ENCODE measurements at regions not wholly inside any gene's neighbourhood (a gene's known extent, or its start where the extent isn't known, plus 50 kb on each side); places are given as distances from the start of the nearest gene placed in this dataset.

DNA sequence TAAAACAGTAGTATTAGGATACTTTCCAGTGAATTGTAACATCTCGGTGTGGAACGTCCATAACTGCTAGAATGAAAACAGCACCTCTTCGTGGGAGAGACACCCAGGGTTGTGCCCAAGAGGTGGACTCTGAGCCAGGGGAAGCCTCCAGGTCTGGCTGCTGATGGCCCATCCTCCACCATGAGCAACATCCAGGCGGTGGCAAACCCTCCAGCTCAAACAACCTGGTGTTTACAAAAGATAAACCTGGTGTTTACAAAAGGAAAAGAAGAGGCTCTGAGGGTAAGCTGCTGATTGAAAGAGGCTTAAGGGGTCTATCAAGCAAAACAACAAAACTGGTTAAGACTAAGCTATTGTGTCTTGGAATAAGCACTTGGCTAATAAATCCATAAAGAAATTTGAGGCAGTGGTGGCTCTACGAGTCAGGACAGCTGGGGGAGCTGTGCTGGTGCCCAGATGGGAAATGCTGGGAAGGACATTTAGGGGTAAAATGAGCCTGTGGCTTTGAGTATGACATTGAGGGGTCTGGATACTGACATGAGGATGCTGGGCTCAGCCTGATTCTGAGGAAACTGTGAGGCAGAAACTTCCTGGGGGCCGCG lies 909.0 kb downstream of the BRD1 start (continued):
- TF ChIP-seq, protein P1, sequence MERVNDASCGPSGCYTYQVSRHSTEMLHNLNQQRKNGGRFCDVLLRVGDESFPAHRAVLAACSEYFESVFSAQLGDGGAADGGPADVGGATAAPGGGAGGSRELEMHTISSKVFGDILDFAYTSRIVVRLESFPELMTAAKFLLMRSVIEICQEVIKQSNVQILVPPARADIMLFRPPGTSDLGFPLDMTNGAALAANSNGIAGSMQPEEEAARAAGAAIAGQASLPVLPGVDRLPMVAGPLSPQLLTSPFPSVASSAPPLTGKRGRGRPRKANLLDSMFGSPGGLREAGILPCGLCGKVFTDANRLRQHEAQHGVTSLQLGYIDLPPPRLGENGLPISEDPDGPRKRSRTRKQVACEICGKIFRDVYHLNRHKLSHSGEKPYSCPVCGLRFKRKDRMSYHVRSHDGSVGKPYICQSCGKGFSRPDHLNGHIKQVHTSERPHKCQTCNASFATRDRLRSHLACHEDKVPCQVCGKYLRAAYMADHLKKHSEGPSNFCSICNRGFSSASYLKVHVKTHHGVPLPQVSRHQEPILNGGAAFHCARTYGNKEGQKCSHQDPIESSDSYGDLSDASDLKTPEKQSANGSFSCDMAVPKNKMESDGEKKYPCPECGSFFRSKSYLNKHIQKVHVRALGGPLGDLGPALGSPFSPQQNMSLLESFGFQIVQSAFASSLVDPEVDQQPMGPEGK (CRISPR knock-in tag; IDR thresholded peaks at IDR 0.05): peak; percentile 33; the same call in 1 of the 2 replicates
- TF ChIP-seq HMG20A (CRISPR knock-in tag; IDR thresholded peaks at IDR 0.05; ENCODE audit: borderline replicate concordance) (peak; percentile 59; the same call in 1 of the 2 replicates), THAP11 (CRISPR knock-in tag; IDR thresholded peaks at IDR 0.05) (peak; percentile 55; the same call in 1 of the 2 replicates), ZNF878 (CRISPR knock-in tag; IDR thresholded peaks at IDR 0.05) (peak; percentile 82; the same call in 1 of the 2 replicates), RXRB (CRISPR knock-in tag; IDR thresholded peaks at IDR 0.05; ENCODE audit: borderline replicate concordance) (peak; percentile 66), GATAD1 (CRISPR knock-in tag; IDR thresholded peaks at IDR 0.05) (peak; percentile 12; the same call in 1 of the 2 replicates), ZNF546 (CRISPR knock-in tag; conservative IDR thresholded peaks at IDR 0.05) (no peak), ZNF792 (CRISPR knock-in tag; IDR thresholded peaks at IDR 0.05) (peak; percentile 58; the same call in 1 of the 2 replicates), HES4 (CRISPR knock-in tag; IDR thresholded peaks at IDR 0.05; ENCODE audit: borderline replicate concordance) (no peak)
- TF ChIP-seq, protein P2, sequence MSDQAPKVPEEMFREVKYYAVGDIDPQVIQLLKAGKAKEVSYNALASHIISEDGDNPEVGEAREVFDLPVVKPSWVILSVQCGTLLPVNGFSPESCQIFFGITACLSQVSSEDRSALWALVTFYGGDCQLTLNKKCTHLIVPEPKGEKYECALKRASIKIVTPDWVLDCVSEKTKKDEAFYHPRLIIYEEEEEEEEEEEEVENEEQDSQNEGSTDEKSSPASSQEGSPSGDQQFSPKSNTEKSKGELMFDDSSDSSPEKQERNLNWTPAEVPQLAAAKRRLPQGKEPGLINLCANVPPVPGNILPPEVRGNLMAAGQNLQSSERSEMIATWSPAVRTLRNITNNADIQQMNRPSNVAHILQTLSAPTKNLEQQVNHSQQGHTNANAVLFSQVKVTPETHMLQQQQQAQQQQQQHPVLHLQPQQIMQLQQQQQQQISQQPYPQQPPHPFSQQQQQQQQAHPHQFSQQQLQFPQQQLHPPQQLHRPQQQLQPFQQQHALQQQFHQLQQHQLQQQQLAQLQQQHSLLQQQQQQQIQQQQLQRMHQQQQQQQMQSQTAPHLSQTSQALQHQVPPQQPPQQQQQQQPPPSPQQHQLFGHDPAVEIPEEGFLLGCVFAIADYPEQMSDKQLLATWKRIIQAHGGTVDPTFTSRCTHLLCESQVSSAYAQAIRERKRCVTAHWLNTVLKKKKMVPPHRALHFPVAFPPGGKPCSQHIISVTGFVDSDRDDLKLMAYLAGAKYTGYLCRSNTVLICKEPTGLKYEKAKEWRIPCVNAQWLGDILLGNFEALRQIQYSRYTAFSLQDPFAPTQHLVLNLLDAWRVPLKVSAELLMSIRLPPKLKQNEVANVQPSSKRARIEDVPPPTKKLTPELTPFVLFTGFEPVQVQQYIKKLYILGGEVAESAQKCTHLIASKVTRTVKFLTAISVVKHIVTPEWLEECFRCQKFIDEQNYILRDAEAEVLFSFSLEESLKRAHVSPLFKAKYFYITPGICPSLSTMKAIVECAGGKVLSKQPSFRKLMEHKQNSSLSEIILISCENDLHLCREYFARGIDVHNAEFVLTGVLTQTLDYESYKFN (CRISPR knock-in tag; conservative IDR thresholded peaks at IDR 0.05): peak; percentile 97
- TF ChIP-seq, protein P3, sequence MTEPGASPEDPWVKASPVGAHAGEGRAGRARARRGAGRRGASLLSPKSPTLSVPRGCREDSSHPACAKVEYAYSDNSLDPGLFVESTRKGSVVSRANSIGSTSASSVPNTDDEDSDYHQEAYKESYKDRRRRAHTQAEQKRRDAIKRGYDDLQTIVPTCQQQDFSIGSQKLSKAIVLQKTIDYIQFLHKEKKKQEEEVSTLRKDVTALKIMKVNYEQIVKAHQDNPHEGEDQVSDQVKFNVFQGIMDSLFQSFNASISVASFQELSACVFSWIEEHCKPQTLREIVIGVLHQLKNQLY (CRISPR knock-in tag; IDR thresholded peaks at IDR 0.05): peak; percentile 70
- TF ChIP-seq, protein P4, sequence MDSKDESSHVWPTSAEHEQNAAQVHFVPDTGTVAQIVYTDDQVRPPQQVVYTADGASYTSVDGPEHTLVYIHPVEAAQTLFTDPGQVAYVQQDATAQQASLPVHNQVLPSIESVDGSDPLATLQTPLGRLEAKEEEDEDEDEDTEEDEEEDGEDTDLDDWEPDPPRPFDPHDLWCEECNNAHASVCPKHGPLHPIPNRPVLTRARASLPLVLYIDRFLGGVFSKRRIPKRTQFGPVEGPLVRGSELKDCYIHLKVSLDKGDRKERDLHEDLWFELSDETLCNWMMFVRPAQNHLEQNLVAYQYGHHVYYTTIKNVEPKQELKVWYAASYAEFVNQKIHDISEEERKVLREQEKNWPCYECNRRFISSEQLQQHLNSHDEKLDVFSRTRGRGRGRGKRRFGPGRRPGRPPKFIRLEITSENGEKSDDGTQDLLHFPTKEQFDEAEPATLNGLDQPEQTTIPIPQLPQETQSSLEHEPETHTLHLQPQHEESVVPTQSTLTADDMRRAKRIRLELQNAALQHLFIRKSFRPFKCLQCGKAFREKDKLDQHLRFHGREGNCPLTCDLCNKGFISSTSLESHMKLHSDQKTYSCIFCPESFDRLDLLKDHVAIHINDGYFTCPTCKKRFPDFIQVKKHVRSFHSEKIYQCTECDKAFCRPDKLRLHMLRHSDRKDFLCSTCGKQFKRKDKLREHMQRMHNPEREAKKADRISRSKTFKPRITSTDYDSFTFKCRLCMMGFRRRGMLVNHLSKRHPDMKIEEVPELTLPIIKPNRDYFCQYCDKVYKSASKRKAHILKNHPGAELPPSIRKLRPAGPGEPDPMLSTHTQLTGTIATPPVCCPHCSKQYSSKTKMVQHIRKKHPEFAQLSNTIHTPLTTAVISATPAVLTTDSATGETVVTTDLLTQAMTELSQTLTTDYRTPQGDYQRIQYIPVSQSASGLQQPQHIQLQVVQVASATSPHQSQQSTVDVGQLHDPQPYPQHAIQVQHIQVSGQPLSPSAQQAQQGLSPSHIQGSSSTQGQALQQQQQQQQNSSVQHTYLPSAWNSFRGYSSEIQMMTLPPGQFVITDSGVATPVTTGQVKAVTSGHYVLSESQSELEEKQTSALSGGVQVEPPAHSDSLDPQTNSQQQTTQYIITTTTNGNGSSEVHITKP (CRISPR knock-in tag; IDR thresholded peaks at IDR 0.05; ENCODE audit: low read depth): 0 out of 2 replicates have a peak, but pooled peaks have one; percentile 39
- TF ChIP-seq, protein P5, sequence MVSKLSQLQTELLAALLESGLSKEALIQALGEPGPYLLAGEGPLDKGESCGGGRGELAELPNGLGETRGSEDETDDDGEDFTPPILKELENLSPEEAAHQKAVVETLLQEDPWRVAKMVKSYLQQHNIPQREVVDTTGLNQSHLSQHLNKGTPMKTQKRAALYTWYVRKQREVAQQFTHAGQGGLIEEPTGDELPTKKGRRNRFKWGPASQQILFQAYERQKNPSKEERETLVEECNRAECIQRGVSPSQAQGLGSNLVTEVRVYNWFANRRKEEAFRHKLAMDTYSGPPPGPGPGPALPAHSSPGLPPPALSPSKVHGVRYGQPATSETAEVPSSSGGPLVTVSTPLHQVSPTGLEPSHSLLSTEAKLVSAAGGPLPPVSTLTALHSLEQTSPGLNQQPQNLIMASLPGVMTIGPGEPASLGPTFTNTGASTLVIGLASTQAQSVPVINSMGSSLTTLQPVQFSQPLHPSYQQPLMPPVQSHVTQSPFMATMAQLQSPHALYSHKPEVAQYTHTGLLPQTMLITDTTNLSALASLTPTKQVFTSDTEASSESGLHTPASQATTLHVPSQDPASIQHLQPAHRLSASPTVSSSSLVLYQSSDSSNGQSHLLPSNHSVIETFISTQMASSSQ (IDR thresholded peaks at IDR 0.05; ENCODE audit: low read depth): 0 out of 2 replicates have a peak, but pooled peaks have one; percentile 15
- TF ChIP-seq, protein P5 (CRISPR knock-in tag; IDR thresholded peaks at IDR 0.05; ENCODE audit: borderline replicate concordance): no peak

Measured in HepG2 (cell line).